Colonic mucosa (tissue), 4 donors: ENCODE measurements at regions not wholly inside any gene's neighbourhood (a gene's known extent, or its start where the extent isn't known, plus 50 kb on each side); places are given as distances from the start of the nearest gene placed in this dataset.
"Not testable (repeated sequence)": the region's sequence is repeated elsewhere in the genome, so short reads cannot be mapped to it uniquely, and the experiment has no call there.

Source experiments
- DNase-seq: peaks from one replicate; pipeline ENCODE4 v3.0.0-alpha.2; 2020
- H3K27ac ChIP-seq: fragments of 200-600 bp; one replicate; pipeline ENCODE4 v1.8.0; 2021
- H3K27me3 ChIP-seq: fragments of 200-600 bp; one replicate; pipeline ENCODE4 v1.8.0; 2021
- H3K36me3 ChIP-seq: fragments of 200-600 bp; one replicate; pipeline ENCODE4 v1.8.0; 2021
- H3K4me1 ChIP-seq: fragments of 200-600 bp; one replicate; pipeline ENCODE4 v1.8.0; 2021; ENCODE audit warnings: mild to moderate bottlenecking
- H3K4me3 ChIP-seq: fragments of 200-600 bp; one replicate; pipeline ENCODE4 v1.8.0; 2021
- H3K9ac ChIP-seq, 2 donors: one replicate each; pipeline ENCODE4 v1.7.0; 2013; ENCODE audit warnings: control low read depth in 2 of 2, low read depth in 2 of 2, low read length in 2 of 2
- H3K9me3 ChIP-seq: fragments of 200-600 bp; one replicate; pipeline ENCODE4 v1.8.0; 2021
- intact Hi-C: fragments of 100-400 bp; cut with DNase I; formaldehyde crosslinking; loops from one replicate; pipeline ENCODE4 v1.14.1; 2022
- TF ChIP-seq, protein P1 (sequence below): fragments of 200-600 bp; IDR thresholded peaks from one replicate; pipeline ENCODE4 v1.8.0; 2022; ENCODE audit warnings: antibody characterized with exemption, mild to moderate bottlenecking
- donor health status: healthy.
- donor health status: DM: no; HTN: no; CAD: no.
- donor health status: DM: no; HTN: no; CAD: no.

DNA sequence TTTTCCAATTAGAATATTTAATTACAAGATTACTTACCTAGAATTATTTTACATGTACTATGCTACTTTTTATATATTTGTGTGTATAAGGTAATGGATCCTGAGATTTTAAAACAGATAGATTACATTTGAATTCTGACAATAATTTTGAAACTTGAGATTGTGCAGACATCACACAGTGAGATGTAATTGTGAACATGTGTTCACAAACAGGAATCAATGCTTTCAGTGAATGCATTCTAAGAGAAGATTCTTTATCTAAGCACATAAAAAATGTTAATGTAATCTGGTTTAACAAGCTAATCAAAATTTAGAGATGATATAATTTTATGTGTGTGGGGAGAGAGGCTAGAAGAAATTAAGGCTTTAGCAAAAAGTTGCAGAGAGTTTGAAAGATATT, 1925.5 kb downstream of the ARAP2 start:
- H3K27ac ChIP-seq = no peak overlapping the region
- TF ChIP-seq, protein P1, sequence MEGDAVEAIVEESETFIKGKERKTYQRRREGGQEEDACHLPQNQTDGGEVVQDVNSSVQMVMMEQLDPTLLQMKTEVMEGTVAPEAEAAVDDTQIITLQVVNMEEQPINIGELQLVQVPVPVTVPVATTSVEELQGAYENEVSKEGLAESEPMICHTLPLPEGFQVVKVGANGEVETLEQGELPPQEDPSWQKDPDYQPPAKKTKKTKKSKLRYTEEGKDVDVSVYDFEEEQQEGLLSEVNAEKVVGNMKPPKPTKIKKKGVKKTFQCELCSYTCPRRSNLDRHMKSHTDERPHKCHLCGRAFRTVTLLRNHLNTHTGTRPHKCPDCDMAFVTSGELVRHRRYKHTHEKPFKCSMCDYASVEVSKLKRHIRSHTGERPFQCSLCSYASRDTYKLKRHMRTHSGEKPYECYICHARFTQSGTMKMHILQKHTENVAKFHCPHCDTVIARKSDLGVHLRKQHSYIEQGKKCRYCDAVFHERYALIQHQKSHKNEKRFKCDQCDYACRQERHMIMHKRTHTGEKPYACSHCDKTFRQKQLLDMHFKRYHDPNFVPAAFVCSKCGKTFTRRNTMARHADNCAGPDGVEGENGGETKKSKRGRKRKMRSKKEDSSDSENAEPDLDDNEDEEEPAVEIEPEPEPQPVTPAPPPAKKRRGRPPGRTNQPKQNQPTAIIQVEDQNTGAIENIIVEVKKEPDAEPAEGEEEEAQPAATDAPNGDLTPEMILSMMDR = no peak

DNA sequence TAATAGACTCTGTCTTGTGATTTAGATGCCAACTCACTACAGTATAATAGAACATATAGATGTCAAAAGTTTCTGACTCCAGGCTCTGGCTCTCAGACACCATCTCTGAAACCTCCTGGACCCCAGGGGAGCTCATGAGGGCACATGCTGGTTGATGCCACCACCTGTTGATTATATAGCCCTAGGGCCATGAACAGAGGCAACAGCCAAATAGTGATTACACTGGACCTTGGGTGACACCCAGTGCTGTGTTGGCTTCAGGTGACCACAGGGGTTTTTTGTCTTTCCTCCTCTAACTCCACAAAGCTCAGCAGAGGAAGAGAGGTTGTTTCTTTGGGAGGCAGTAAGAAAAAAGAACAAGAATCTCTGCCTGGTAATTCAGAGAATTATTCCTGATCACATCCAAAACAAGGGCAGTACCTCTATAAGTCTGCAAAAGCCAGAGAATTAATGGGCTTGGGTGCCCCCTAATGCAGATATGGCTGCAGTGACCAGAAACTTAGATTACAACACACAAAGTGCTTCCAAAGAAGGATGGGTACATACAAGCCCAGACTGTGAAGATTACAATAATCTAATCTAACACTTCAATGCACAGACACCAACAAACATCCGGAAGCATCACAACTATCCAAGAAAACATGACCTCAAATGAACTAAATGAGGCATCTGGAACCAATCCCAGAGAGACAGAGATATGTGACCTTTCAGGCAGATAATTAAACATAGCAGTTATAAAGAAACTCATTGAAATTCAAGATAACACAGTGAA, 1920.6 kb downstream of the ARAP2 start:
- intact Hi-C loops = no loop called here
- Histone ChIP-seq H3K9ac (no peak overlapping the region), H3K4me3 (no peak overlapping the region), H3K4me1 (no peaks in the 10 kb centered on the region), H3K27me3 (no peaks in the 10 kb centered on the region), H3K27ac (no peak overlapping the region), H3K36me3 (no peaks in the 10 kb centered on the region), H3K9me3 (no peaks in the 10 kb centered on the region)
- TF ChIP-seq, protein P1 = no peak
- DNase-seq = no peak

More for the DNA sequence above, 1925.5 kb downstream of the ARAP2 start:
- no peaks in the 10 kb centered on the region for H3K9me3 ChIP-seq
- H3K9ac ChIP-seq = no peak overlapping the region
- no peaks in the 10 kb centered on the region for H3K4me1 ChIP-seq
- H3K27me3 ChIP-seq = no peaks in the 10 kb centered on the region
- intact Hi-C loops = no loop called here
- no peak for DNase-seq
- H3K4me3 ChIP-seq = no peak overlapping the region
- H3K36me3 ChIP-seq = no peaks in the 10 kb centered on the region

DNA sequence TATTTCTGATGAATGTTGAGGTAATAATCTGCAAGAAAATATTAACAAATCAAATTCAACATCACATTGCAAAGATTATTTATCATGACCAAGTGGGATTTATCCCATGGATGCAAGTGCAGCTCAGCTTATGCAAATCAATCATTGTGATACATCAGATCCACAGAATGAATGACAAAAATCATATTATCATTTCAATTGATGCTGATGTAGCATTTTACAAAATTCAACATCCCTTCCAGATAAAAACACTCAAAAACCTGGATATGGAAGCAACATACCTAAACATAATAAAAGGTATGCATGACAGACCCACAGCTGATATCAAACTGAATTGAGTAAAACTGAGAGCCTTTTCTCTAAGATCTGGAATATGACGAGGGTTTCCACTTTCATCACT, 1915.4 kb downstream of the ARAP2 start:
- Histone ChIP-seq H3K4me3 (no peak overlapping the region), H3K4me1 (no peaks in the 10 kb centered on the region), H3K36me3 (no peaks in the 10 kb centered on the region), H3K9me3 (no peaks in the 10 kb centered on the region), H3K27ac (no peak overlapping the region), H3K9ac (no peak overlapping the region), H3K27me3 (no peaks in the 10 kb centered on the region)
- TF ChIP-seq, protein P1 = no peak
- intact Hi-C loops = no loop called here
- no peak for DNase-seq

DNA sequence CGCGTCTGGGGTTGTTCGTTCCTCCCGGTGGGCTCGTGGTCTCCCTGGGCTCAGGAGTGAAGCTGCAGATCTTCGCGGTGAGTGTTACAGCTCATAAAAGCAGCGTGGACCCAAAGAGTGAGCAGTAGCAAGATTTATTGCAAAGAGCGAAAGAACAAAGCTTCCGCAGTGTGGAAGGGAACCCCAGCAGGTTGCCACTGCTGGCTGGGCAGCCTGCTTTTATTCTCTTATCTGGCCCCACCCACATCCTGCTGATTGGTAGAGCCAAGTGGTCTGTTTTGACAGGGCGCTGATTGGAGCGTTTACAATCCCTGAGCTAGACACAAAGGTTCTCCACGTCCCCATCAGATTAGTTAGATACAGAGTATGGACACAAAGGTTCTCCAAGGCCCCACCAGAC, 1909.2 kb downstream of the ARAP2 start:
- H3K27me3 ChIP-seq, DNase-seq, H3K4me1 ChIP-seq, H3K9me3 ChIP-seq, H3K27ac ChIP-seq, H3K9ac ChIP-seq, H3K4me3 ChIP-seq, H3K36me3 ChIP-seq, intact Hi-C loops: not testable (repeated sequence)

DNA sequence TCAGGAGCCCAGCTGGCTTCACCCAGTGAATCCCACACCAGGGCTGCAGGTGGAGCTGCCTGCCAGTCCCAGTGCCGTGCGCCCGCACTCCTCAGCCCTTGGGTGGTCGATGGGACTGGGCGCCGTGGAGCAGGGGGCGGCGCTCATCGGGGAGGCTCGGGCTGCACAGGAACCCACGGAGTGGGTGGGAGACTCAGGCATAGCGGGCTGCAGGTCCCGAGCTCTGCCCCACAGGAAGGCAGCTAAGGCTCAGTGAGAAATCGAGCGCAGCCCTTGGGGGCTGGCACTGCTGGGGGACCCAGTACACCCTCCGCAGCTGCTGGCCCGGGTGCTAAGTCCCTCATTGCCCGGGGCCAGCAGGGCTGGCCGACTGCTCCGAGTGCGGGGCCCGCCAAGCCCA, 1908.8 kb downstream of the ARAP2 start:
- H3K27me3 ChIP-seq, H3K9ac ChIP-seq, H3K4me3 ChIP-seq, H3K36me3 ChIP-seq, H3K4me1 ChIP-seq, intact Hi-C loops, H3K9me3 ChIP-seq, H3K27ac ChIP-seq, DNase-seq: not testable (repeated sequence)

DNA sequence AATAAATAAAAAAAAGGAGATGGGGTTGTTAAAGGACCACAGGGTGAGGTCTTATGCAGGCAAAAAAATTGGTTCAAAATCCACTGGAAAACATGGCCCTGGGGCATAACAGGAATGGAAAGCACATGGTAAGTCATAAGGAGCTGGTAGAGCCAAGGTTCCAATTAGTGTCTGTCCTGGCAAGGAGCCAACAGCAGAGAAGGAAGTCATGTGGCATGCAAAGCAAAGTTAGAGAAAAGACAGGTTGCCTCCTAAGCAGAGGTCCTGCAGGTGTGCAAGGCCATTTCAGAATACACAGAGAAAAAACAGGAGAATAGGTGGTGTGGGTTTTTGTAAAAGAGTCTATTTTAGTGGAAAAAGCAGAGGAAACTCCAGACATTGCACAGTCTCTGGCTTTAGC, 1881.7 kb downstream of the ARAP2 start:
- intact Hi-C loops = no loop called here
- TF ChIP-seq, protein P1 = no peak
- H3K27ac ChIP-seq = no peak overlapping the region
- H3K4me3 ChIP-seq = no peak overlapping the region
- no peaks in the 10 kb centered on the region for H3K36me3 ChIP-seq
- no peak overlapping the region for H3K9ac ChIP-seq
- H3K27me3 ChIP-seq = no peaks in the 10 kb centered on the region
- no peaks in the 10 kb centered on the region for H3K9me3 ChIP-seq
- H3K4me1 ChIP-seq = no peaks in the 10 kb centered on the region
- no peak for DNase-seq
